ENCODE measurements at regions not wholly inside any gene's neighbourhood (a gene's known extent, or its start where the extent isn't known, plus 50 kb on each side); places are given as distances from the start of the nearest gene placed in this dataset.

GRCh38 chr3:6229778-6230410 lies 631.0 kb upstream of the GRM7 start:
- H3K27me3 ChIP-seq (ENCODE audit: control insufficient read depth, insufficient read depth, low read length) = no peaks in the 10 kb centered on the region
- DNase-seq (ENCODE audit: low read depth) = no peak

GRCh38 chr3:6242104-6242503 lies 618.8 kb upstream of the GRM7 start:
- Histone ChIP-seq H3K4me3 (ENCODE audit: low read depth, low read length) (no peak overlapping the region), H3K36me3 (ENCODE audit: control insufficient read depth, insufficient read depth, low read length) (no peaks in the 10 kb centered on the region), H3K27me3 (ENCODE audit: control insufficient read depth, insufficient read depth, low read length) (no peaks in the 10 kb centered on the region)
- no peak for DNase-seq (ENCODE audit: low read depth)
- TF ChIP-seq CTCF (IDR thresholded peaks at IDR 0.05; ENCODE audit: insufficient read depth, low read length, poor library complexity, severe bottlenecking) = no peak

More at GRCh38 chr3:6229778-6230410, 631.0 kb upstream of the GRM7 start:
- Histone ChIP-seq H3K36me3 (ENCODE audit: control insufficient read depth, insufficient read depth, low read length) (no peaks in the 10 kb centered on the region), H3K4me3 (ENCODE audit: low read depth, low read length) (no peak overlapping the region)
- no peak for TF ChIP-seq CTCF (IDR thresholded peaks at IDR 0.05; ENCODE audit: insufficient read depth, low read length, poor library complexity, severe bottlenecking)

- H3K36me3 ChIP-seq (ENCODE audit: control insufficient read depth, insufficient read depth, low read length) = no peaks in the 10 kb centered on the region
- no peak overlapping the region for H3K4me3 ChIP-seq (ENCODE audit: low read depth, low read length)
- no peak for DNase-seq (ENCODE audit: low read depth)
- no peak for TF ChIP-seq CTCF (IDR thresholded peaks at IDR 0.05; ENCODE audit: insufficient read depth, low read length, poor library complexity, severe bottlenecking)
- no peaks in the 10 kb centered on the region for H3K27me3 ChIP-seq (ENCODE audit: control insufficient read depth, insufficient read depth, low read length)
Observed at GRCh38 chr3:6248528-6248927, 612.4 kb upstream of the GRM7 start.

GRCh38 chr3:6249679-6250078 lies 611.2 kb upstream of the GRM7 start:
- H3K27me3 ChIP-seq (ENCODE audit: control insufficient read depth, insufficient read depth, low read length) = no peaks in the 10 kb centered on the region
- no peak for DNase-seq (ENCODE audit: low read depth)
- TF ChIP-seq CTCF (IDR thresholded peaks at IDR 0.05; ENCODE audit: insufficient read depth, low read length, poor library complexity, severe bottlenecking) = no peak

GRCh38 chr3:6250167-6250566 lies 610.7 kb upstream of the GRM7 start:
- TF ChIP-seq CTCF (IDR thresholded peaks at IDR 0.05; ENCODE audit: insufficient read depth, low read length, poor library complexity, severe bottlenecking) = no peak
- no peak overlapping the region for H3K4me3 ChIP-seq (ENCODE audit: low read depth, low read length)
- H3K36me3 ChIP-seq (ENCODE audit: control insufficient read depth, insufficient read depth, low read length) = no peaks in the 10 kb centered on the region
- no peak for DNase-seq (ENCODE audit: low read depth)
- H3K27me3 ChIP-seq (ENCODE audit: control insufficient read depth, insufficient read depth, low read length) = no peaks in the 10 kb centered on the region

More at GRCh38 chr3:6249679-6250078, 611.2 kb upstream of the GRM7 start:
- Histone ChIP-seq H3K4me3 (ENCODE audit: low read depth, low read length) (no peak overlapping the region), H3K36me3 (ENCODE audit: control insufficient read depth, insufficient read depth, low read length) (no peaks in the 10 kb centered on the region)
